ENCODE measurements at regions not wholly inside any gene's neighbourhood (a gene's known extent, or its start where the extent isn't known, plus 50 kb on each side); places are given as distances from the start of the nearest gene placed in this dataset.
A peak's percentile ranks its signal among the peaks of the same experiment; 100 is the strongest.

DNA sequence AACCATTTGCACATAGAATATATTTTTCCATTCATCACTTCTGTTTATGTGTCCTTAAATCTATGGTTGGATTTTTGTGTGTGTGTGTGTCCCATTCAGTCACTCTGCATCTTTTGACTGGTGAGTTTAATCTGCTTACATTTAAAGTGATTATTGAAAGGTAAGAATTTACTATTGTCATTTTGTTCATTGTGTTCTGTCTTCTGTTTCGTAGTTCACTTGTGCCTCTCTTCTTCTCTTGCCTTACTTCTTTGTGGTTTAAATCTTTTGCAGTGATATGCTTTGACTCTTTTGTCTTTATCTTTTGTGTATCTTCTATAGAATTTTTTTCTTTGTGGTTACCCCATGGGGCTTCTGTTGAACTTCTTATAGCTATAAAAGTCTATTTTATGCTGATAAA, 166.3 kb upstream of the UBE3A start:
- Histone ChIP-seq H3K79me2 (ENCODE audit: insufficient read depth, low read length) (no peaks in the 10 kb centered on the region), H3K4me1 (ENCODE audit: insufficient read depth, low read length) (no peaks in the 10 kb centered on the region)
- TF ChIP-seq, protein P1, sequence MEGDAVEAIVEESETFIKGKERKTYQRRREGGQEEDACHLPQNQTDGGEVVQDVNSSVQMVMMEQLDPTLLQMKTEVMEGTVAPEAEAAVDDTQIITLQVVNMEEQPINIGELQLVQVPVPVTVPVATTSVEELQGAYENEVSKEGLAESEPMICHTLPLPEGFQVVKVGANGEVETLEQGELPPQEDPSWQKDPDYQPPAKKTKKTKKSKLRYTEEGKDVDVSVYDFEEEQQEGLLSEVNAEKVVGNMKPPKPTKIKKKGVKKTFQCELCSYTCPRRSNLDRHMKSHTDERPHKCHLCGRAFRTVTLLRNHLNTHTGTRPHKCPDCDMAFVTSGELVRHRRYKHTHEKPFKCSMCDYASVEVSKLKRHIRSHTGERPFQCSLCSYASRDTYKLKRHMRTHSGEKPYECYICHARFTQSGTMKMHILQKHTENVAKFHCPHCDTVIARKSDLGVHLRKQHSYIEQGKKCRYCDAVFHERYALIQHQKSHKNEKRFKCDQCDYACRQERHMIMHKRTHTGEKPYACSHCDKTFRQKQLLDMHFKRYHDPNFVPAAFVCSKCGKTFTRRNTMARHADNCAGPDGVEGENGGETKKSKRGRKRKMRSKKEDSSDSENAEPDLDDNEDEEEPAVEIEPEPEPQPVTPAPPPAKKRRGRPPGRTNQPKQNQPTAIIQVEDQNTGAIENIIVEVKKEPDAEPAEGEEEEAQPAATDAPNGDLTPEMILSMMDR (conservative IDR thresholded peaks at IDR 0.05) = no peak

More for the DNA sequence above, 166.3 kb upstream of the UBE3A start:
- Histone ChIP-seq H3K23ac (ENCODE audit: insufficient read length, low read depth, low read length) (no peak overlapping the region), H2BK5ac (ENCODE audit: insufficient read length, low read length) (no peak overlapping the region), H3K14ac (ENCODE audit: insufficient read depth, low read length) (no peak overlapping the region), H3K9me3 (ENCODE audit: control insufficient read depth, low read depth, low read length) (no peaks in the 10 kb centered on the region), H2AFZ (ENCODE audit: low read length) (no peak overlapping the region), H4K8ac (replicated peaks; ENCODE audit: insufficient read length, low read depth, low read length) (no peak overlapping the region), H3K27me3 (ENCODE audit: insufficient read depth, low read length) (no peaks in the 10 kb centered on the region), H4K5ac (ENCODE audit: insufficient read length, low read depth, low read length) (no peak overlapping the region), H4K20me1 (ENCODE audit: control insufficient read depth, insufficient read depth, insufficient read length) (no peaks in the 10 kb centered on the region), H3K4ac (ENCODE audit: low read depth, low read length) (no peak overlapping the region), H3K27ac (ENCODE audit: insufficient read length, low read depth, low read length) (no peak overlapping the region), H3K56ac (ENCODE audit: insufficient read length, low read depth, low read length) (no peak overlapping the region), H2BK20ac (ENCODE audit: low read depth, low read length, poor library complexity, severe bottlenecking) (no peak overlapping the region), H3K18ac (ENCODE audit: insufficient read length, low read depth, low read length) (no peak overlapping the region), H3T11ph (ENCODE audit: low read length) (no peak overlapping the region), H3K79me1 (ENCODE audit: insufficient read depth, low read depth, low read length, poor library complexity, severe bottlenecking) (no peaks in the 10 kb centered on the region), H3K4me2 (ENCODE audit: insufficient read depth, insufficient read length, low read length) (no peak overlapping the region), H3K23me2 (ENCODE audit: insufficient read length, low read depth, low read length, poor library complexity, severe bottlenecking) (no peaks in the 10 kb centered on the region), H2BK15ac (ENCODE audit: low read depth, low read length) (no peak overlapping the region), H2BK12ac (ENCODE audit: insufficient read length, low read depth, low read length) (no peak overlapping the region), H2AK5ac (ENCODE audit: insufficient read length, low read length) (no peak overlapping the region), H3K9ac (ENCODE audit: extremely low read depth, insufficient read length, low read length) (no peak overlapping the region), H4K91ac (ENCODE audit: insufficient read length, low read depth, low read length) (no peak overlapping the region), H2BK120ac (ENCODE audit: low read depth, low read length, poor library complexity, severe bottlenecking) (no peak overlapping the region)
- WGBS (ENCODE audit: extremely low coverage, insufficient read length, low lambda C conversion rate) = no CpG with 5 or more reads among the region's 1 CpG
- peaks cover 4% of the 10 kb centered on the region for H3K27me3 Mint-ChIP-seq (ENCODE audit: low read depth)
- no peak overlapping the region for H3K4me3 Mint-ChIP-seq
- H3K4me1 Mint-ChIP-seq = peaks cover 4% of the 10 kb centered on the region in 2 experiments
- no peaks in the 10 kb centered on the region for H3K36me3 Mint-ChIP-seq (ENCODE audit: insufficient read depth in 1 of 3, low read depth in 3 of 3)
- H3K9me3 Mint-ChIP-seq = peaks cover 0 to 2% of the 10 kb centered on the region in 2 experiments; a peak in 1 of 5 replicates
- H3K27ac Mint-ChIP-seq = peak overlapping the region in 1 of 3 experiments; percentile 6; a peak in 1 of 7 replicates
- DNase-seq = no peak
